ENCODE measurements at regions not wholly inside any gene's neighbourhood (a gene's known extent, or its start where the extent isn't known, plus 50 kb on each side); places are given as distances from the start of the nearest gene placed in this dataset.

- TF ChIP-seq POLR2A (IDR thresholded peaks at IDR 0.05) (no peak), CTCF (IDR thresholded peaks at IDR 0.05) (no peak)
Observed at GRCh38 chr1:5451671-5452070, 540.6 kb downstream of the NPHP4 start.

Data from lower leg skin (tissue), 3 donors.